ENCODE measurements at regions not wholly inside any gene's neighbourhood (a gene's known extent, or its start where the extent isn't known, plus 50 kb on each side); places are given as distances from the start of the nearest gene placed in this dataset.

- no peak overlapping the region for H3K4me3 ChIP-seq (ENCODE audit: low read depth, low read length)
- no peak for TF ChIP-seq CTCF (IDR thresholded peaks at IDR 0.05; ENCODE audit: borderline replicate concordance, insufficient read depth, low read depth, low read length)
Measured at GRCh38 chr10:53638006-53638405, 865.4 kb upstream of the MBL2 start.

GRCh38 chr10:53624722-53625121 lies 852.1 kb upstream of the MBL2 start:
- TF ChIP-seq CTCF (IDR thresholded peaks at IDR 0.05; ENCODE audit: borderline replicate concordance, insufficient read depth, low read depth, low read length): no peak
- H3K4me3 ChIP-seq (ENCODE audit: low read depth, low read length): no peak overlapping the region

- TF ChIP-seq CTCF (IDR thresholded peaks at IDR 0.05; ENCODE audit: borderline replicate concordance, insufficient read depth, low read depth, low read length): no peak
- H3K4me3 ChIP-seq (ENCODE audit: low read depth, low read length): no peak overlapping the region
Measured at GRCh38 chr10:53622201-53622600, 849.6 kb upstream of the MBL2 start.

- H3K4me3 ChIP-seq (ENCODE audit: low read depth, low read length): no peak overlapping the region
- no peak for TF ChIP-seq CTCF (IDR thresholded peaks at IDR 0.05; ENCODE audit: borderline replicate concordance, insufficient read depth, low read depth, low read length)
Measured at GRCh38 chr10:53619671-53620070, 847.1 kb upstream of the MBL2 start.

- no peak for TF ChIP-seq CTCF (IDR thresholded peaks at IDR 0.05; ENCODE audit: borderline replicate concordance, insufficient read depth, low read depth, low read length)
- no peak overlapping the region for H3K4me3 ChIP-seq (ENCODE audit: low read depth, low read length)
Measured at GRCh38 chr10:53607691-53608090, 835.1 kb upstream of the MBL2 start.

GRCh38 chr10:53606981-53607380 lies 834.4 kb upstream of the MBL2 start:
- no peak for TF ChIP-seq CTCF (IDR thresholded peaks at IDR 0.05; ENCODE audit: borderline replicate concordance, insufficient read depth, low read depth, low read length)
- H3K4me3 ChIP-seq (ENCODE audit: low read depth, low read length): no peak overlapping the region

GRCh38 chr10:53601260-53601875 lies 828.8 kb upstream of the MBL2 start:
- H3K4me3 ChIP-seq (ENCODE audit: low read depth, low read length): no peak overlapping the region

More at GRCh38 chr10:53601260-53601875, 828.8 kb upstream of the MBL2 start:
- peak; percentile 66; the same call in 1 of the 2 replicates for TF ChIP-seq CTCF (IDR thresholded peaks at IDR 0.05; ENCODE audit: borderline replicate concordance, insufficient read depth, low read depth, low read length)
